SJCRH30 (cell line): ENCODE measurements at regions not wholly inside any gene's neighbourhood (a gene's known extent, or its start where the extent isn't known, plus 50 kb on each side); places are given as distances from the start of the nearest gene placed in this dataset.
"Not testable (repeated sequence)": the region's sequence is repeated elsewhere in the genome, so short reads cannot be mapped to it uniquely, and the experiment has no call there.

ENCODE experiments used
- DNase-seq, 2 experiments: peaks; one replicate each; pipeline ENCODE4 v3.0.0-alpha.2; 2015 to 2020
- H3K27ac ChIP-seq: fragments of 250-450 bp; sonication (Bioruptor Pico); 2 replicates; pipeline ENCODE4 v1.5.1; 2020; ENCODE audit warnings: mild to moderate bottlenecking, moderate library complexity
- H3K27me3 ChIP-seq: fragments of 250-450 bp; sonication (Bioruptor Pico); 2 replicates; pipeline ENCODE4 v1.5.1; 2020; ENCODE audit warnings: mild to moderate bottlenecking, moderate library complexity
- H3K36me3 ChIP-seq: fragments of 250-450 bp; sonication (Bioruptor Pico); 2 replicates; pipeline ENCODE4 v1.5.1; 2020; ENCODE audit warnings: mild to moderate bottlenecking, moderate library complexity
- H3K4me1 ChIP-seq: fragments of 250-450 bp; sonication (Bioruptor Pico); 2 replicates; pipeline ENCODE4 v1.5.1; 2020; ENCODE audit warnings: mild to moderate bottlenecking, moderate library complexity
- H3K4me3 ChIP-seq: fragments of 250-450 bp; sonication (Bioruptor Pico); 2 replicates; pipeline ENCODE4 v1.5.1; 2020; ENCODE audit warnings: mild to moderate bottlenecking, moderate library complexity
- H3K9me3 ChIP-seq: fragments of 250-450 bp; sonication (Bioruptor Pico); replicated peaks from 2 replicates; pipeline ENCODE4 v1.5.1; 2020; ENCODE audit warnings: mild to moderate bottlenecking, moderate library complexity

DNA sequence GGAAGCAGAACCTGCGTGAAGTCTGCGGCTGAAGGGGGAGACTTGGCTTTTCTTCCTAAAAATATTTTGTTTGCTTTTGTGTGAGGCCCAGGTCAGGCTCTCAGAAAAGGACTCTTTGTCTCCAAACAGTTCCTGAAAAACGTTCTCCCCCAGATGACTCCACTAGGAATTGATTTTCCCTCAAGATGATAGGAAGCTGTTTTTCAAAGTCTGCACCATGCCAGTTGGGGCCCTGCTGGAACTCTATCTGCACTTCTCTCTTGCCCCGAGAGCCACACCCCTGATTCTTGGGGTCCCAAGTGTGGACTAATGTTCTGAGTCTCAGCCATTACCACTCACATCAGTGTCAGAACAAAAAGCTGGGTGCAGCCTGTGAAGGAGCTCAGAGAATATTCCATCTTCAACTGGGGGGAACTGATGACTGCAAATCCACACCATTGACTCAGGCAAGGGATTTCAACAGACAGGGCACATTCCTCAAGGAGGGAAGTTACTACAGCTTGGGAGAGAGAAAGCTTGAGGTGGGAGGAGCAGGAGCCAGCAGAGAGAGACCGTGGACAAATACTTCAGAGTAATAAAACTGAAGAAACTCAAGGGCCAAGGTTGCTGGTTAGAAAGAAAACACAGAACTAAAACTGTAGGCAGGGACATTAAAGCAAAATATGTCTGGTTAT, 768.3 kb downstream of the RNF144A start:
- Histone ChIP-seq H3K27me3 (no peaks in the 10 kb centered on the region), H3K36me3 (no peaks in the 10 kb centered on the region), H3K4me1 (no peaks in the 10 kb centered on the region), H3K9me3 (no peaks in the 10 kb centered on the region), H3K4me3 (no peak overlapping the region), H3K27ac (no peak overlapping the region)
- DNase-seq: no peak

DNA sequence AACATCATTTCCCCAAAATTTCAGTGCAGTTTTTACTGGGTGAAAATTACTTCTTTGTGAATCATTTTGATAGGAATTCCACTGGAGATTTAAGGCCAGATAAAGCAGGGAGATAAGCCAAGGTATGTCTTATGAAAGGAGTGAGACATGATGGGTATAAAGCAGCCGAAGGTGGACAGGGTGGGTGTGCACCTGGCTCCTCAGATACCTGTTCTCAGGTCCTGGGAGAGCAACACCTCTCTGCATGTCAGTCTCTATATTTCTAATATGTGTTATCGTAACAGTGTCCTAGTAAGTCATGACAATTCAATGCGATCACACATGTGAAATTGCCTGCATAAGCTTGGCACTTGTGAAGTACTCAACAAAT, 768.8 kb downstream of the RNF144A start:
- Histone ChIP-seq H3K27me3 (no peaks in the 10 kb centered on the region; the same call in 1 of the 2 replicates), H3K4me1 (no peaks in the 10 kb centered on the region), H3K27ac (no peak overlapping the region), H3K36me3 (no peaks in the 10 kb centered on the region), H3K9me3 (no peaks in the 10 kb centered on the region), H3K4me3 (no peak overlapping the region)
- DNase-seq: no peak

GRCh38 chr2:7691961-7692656, 774.9 kb downstream of the RNF144A start:
- Histone ChIP-seq H3K4me1 (no peaks in the 10 kb centered on the region), H3K36me3 (no peaks in the 10 kb centered on the region), H3K27ac (no peak overlapping the region), H3K27me3 (no peaks in the 10 kb centered on the region; the same call in 1 of the 2 replicates), H3K4me3 (no peak overlapping the region), H3K9me3 (no peaks in the 10 kb centered on the region)
- no peak for DNase-seq

- H3K9me3 ChIP-seq: no peaks in the 10 kb centered on the region
- no peaks in the 10 kb centered on the region for H3K4me1 ChIP-seq
- DNase-seq: no peak
- H3K36me3 ChIP-seq: no peaks in the 10 kb centered on the region
- no peaks in the 10 kb centered on the region; the same call in 1 of the 2 replicates for H3K27me3 ChIP-seq
- H3K4me3 ChIP-seq: no peak overlapping the region
- H3K27ac ChIP-seq: no peak overlapping the region
These were observed 775.5 kb downstream of the RNF144A start for GRCh38 chr2:7692657-7693161.

DNA sequence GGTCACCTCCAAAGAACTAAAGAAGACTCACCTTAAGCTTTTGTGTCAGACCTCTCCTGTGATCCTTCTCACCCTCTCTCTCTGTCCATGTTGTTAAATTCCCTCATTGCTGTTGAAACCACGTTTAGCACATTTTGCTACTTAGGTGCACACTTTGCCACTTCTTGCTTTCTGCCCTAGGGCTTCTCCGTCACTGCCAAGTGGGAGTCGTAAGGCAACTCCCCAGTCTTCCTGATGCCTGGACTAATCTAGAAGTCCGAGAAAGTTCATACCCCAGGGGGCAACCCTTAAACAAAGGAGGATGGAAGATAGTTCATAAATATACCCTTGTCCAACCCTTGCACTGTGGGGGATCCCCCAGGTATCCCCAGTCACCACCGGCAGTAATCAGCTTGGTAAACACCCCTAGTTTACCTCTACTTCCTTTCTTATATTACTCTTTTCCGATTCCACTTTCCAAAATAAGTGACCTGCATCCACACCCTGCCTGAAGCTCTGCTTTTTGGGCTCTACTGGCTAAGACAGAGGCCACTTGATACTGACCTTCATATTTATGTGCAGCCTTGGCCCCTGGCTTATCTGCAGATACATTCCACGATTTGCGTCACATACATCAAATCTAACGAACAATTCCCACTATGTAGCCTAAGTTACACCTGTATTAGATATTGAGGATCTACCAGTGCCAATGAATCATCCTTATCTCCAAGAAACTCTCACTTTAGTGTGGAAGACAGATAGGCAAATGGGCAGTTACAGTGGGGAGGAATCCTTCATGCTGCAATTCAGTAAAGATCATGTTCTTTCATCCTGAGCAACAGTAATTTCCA, 776.2 kb downstream of the RNF144A start:
- no peak overlapping the region for H3K4me3 ChIP-seq
- H3K27me3 ChIP-seq: no peaks in the 10 kb centered on the region; the same call in 1 of the 2 replicates
- no peaks in the 10 kb centered on the region for H3K9me3 ChIP-seq
- no peak for DNase-seq
- no peaks in the 10 kb centered on the region for H3K36me3 ChIP-seq
- H3K4me1 ChIP-seq: no peaks in the 10 kb centered on the region
- no peak overlapping the region for H3K27ac ChIP-seq

DNA sequence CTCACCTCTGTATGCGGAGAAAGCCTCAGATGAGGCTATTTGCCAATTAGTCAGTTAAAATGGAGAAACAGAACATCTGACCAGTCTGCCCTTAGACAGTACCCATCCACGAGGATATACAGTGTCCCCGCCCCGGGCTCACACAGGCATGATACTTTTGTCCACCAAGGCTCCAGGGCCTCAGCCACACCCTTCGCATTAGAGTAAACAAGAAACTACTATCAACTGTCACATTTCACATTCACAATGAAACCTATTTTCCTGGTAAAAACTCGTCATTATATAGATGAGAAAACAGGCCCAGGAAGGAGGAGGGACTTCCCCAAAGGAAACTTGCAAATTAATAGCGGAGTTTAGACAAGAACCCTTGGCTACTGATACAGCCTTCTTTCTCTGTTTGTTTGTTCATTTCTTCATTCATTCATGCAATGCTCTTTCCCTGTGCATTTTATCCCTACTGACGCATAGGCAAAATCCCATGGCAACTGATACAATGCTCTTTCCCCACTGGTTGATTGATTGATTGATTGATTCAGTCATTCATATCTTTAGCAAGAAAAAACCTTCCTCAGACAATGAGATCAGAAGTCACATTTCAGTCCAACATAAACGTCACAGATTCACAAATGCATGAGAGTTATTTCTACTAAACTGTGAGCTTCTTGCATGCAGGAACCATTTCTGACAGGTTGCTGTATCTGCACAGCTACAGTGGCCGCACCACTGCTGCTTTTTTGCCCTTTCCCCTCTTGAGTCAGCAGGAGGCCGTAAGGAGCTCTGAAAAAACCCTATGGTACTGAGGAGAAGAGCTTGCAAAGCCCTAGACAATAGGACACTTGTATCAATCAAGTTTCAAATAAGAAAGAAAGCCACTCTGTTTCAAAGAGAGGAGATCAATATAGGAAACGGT, 777.1 kb downstream of the RNF144A start:
- Histone ChIP-seq H3K4me3 (no peak overlapping the region), H3K9me3 (no peaks in the 10 kb centered on the region), H3K27me3 (no peaks in the 10 kb centered on the region; the same call in 1 of the 2 replicates), H3K4me1 (no peaks in the 10 kb centered on the region), H3K36me3 (no peaks in the 10 kb centered on the region), H3K27ac (no peak overlapping the region)
- no peak for DNase-seq

- H3K4me1 ChIP-seq, DNase-seq, H3K27ac ChIP-seq, H3K4me3 ChIP-seq, H3K9me3 ChIP-seq, H3K27me3 ChIP-seq, H3K36me3 ChIP-seq: not testable (repeated sequence)
These were observed 779.3 kb downstream of the RNF144A start for GRCh38 chr2:7696556-7696955.

DNA sequence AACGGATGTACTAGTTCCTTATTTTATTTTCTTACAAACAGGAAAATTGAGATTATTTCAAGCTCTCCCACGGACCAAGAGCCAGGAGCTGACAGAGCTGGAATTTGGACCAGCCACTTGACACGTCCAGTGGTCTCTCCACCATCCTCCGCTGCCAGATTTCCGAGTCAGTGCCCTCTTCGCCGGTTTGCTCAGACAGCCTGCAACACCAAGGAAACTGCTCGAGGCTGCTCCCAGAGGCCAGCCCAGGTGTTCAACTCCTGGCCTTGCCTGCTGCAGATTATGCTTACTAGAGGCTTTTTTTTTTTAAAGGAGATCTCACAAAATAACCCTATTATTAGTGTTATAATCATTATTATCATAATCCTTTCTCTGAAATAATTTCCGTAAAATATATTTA, 779.8 kb downstream of the RNF144A start:
- Histone ChIP-seq H3K4me1 (no peaks in the 10 kb centered on the region), H3K4me3 (no peak overlapping the region), H3K27me3 (no peaks in the 10 kb centered on the region; the same call in 1 of the 2 replicates), H3K27ac (no peak overlapping the region), H3K9me3 (no peaks in the 10 kb centered on the region), H3K36me3 (no peaks in the 10 kb centered on the region)
- no peak for DNase-seq

- Histone ChIP-seq H3K4me3 (no peak overlapping the region), H3K9me3 (no peaks in the 10 kb centered on the region), H3K27me3 (no peaks in the 10 kb centered on the region), H3K27ac (no peak overlapping the region), H3K36me3 (no peaks in the 10 kb centered on the region), H3K4me1 (no peaks in the 10 kb centered on the region)
- no peak for DNase-seq
These were observed 784.6 kb downstream of the RNF144A start for GRCh38 chr2:7701791-7702190.

DNA sequence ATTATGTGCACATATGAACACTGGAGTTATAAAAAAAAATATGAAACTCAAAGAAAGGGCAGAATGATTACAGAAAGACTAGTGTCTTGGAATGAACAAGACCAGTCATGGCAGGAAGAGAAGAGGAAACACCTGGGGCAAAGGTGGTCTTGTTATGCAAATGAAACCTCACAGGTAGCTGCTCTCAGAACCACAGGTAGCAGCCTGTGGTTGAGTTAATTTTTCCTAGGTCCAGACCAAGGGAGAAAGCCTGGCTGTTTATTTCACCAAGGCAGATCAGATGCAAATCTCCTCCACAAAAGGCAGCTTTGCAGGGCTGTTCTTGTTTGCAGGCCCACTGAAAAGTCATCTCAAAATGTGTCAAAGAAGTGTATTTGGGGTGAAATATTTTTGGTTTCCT, 785.8 kb downstream of the RNF144A start:
- Histone ChIP-seq H3K27me3 (no peaks in the 10 kb centered on the region), H3K27ac (no peak overlapping the region), H3K9me3 (no peaks in the 10 kb centered on the region), H3K4me3 (no peak overlapping the region), H3K4me1 (no peaks in the 10 kb centered on the region), H3K36me3 (no peaks in the 10 kb centered on the region)
- DNase-seq: no peak

DNA sequence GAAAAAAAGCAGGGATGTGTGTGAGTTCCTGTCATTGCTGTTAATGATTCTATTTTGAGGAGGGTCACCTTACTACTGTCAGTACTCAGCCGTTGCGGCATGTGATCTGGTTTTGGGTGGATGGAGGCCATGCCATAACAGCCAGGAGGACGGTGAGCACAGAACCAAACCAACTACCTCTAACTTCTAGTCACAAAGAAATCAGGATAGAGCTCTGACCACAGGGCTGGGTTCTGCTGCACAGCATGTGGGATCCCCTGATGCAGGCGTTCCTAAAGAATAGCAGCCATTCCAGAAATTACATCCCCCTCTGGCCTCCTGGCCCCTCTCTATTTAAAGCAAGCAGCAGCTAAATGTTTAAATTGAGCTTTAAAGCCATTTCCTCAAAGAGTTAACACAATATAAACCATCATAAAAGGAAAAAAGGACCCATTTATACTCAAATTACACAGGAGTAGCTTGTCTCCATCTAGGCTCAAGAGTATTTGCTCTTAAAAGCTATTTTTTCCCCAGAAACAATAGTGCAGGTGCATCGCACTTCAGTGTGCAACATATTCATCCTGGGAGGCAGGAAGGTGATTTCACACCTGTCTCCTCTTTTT, 786.4 kb downstream of the RNF144A start:
- Histone ChIP-seq H3K27ac (no peak overlapping the region), H3K9me3 (no peaks in the 10 kb centered on the region), H3K36me3 (no peaks in the 10 kb centered on the region), H3K4me1 (no peaks in the 10 kb centered on the region), H3K4me3 (no peak overlapping the region), H3K27me3 (no peaks in the 10 kb centered on the region)
- DNase-seq: no peak

DNA sequence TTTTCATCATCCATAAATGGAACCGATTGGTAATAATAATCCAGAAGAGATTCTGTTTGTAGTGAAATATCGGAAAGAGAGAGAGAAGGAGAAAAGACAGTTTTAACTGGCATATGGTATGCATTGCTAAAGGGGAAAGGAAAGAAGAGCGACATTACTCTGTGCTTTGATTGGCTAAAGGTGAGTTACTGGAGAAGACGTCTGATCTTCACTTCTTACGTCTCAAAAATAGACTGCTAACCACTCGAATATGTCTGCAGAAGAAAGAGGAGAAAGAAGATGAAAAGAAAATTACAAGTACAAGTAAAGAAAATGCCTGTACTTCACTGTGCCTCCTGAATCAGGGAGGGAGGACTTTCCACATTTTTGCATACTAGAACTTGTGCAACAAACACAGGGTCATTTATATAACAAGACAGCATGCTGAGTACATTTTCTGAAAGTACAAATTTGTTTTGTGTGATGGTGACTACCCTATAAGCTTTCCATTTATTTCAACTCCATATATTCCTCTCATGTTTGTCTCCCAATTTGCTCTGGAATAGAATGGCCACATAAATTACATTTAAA, 787.2 kb downstream of the RNF144A start:
- no peaks in the 10 kb centered on the region for H3K9me3 ChIP-seq
- no peaks in the 10 kb centered on the region for H3K4me1 ChIP-seq
- no peak overlapping the region for H3K4me3 ChIP-seq
- no peaks in the 10 kb centered on the region for H3K36me3 ChIP-seq
- no peak for DNase-seq
- H3K27ac ChIP-seq: no peak overlapping the region
- no peaks in the 10 kb centered on the region for H3K27me3 ChIP-seq

GRCh38 chr2:7706791-7707190, 789.6 kb downstream of the RNF144A start:
- H3K9me3 ChIP-seq: no peaks in the 10 kb centered on the region
- no peak for DNase-seq
- no peak overlapping the region for H3K4me3 ChIP-seq

GRCh38 chr2:7707723-7708122, 790.5 kb downstream of the RNF144A start:
- DNase-seq: no peak
- H3K4me3 ChIP-seq: no peak overlapping the region
- H3K27me3 ChIP-seq: no peaks in the 10 kb centered on the region
- no peaks in the 10 kb centered on the region for H3K4me1 ChIP-seq
- H3K36me3 ChIP-seq: no peaks in the 10 kb centered on the region
- H3K27ac ChIP-seq: no peak overlapping the region
- H3K9me3 ChIP-seq: no peaks in the 10 kb centered on the region

More at GRCh38 chr2:7706791-7707190, 789.6 kb downstream of the RNF144A start:
- Histone ChIP-seq H3K36me3 (no peaks in the 10 kb centered on the region), H3K4me1 (no peaks in the 10 kb centered on the region), H3K27me3 (no peaks in the 10 kb centered on the region), H3K27ac (no peak overlapping the region)
